Activated CD4-positive, alpha-beta T cell treated with anti-CD3 and anti-CD28 coated beads, Interleukin-10, Interleukin-2, amounts not matched to agents 100 ng/mL and 50 ng/mL, durations not matched to agents 16 hours and 8 hours (primary cell): ENCODE measurements at regions not wholly inside any gene's neighbourhood (a gene's known extent, or its start where the extent isn't known, plus 50 kb on each side); places are given as distances from the start of the nearest gene placed in this dataset.
"Not testable (repeated sequence)": the region's sequence is repeated elsewhere in the genome, so short reads cannot be mapped to it uniquely, and the experiment has no call there.

Experiments
- DNase-seq: peaks from one replicate; pipeline ENCODE4 v3.0.0-alpha.2; 2020

DNA sequence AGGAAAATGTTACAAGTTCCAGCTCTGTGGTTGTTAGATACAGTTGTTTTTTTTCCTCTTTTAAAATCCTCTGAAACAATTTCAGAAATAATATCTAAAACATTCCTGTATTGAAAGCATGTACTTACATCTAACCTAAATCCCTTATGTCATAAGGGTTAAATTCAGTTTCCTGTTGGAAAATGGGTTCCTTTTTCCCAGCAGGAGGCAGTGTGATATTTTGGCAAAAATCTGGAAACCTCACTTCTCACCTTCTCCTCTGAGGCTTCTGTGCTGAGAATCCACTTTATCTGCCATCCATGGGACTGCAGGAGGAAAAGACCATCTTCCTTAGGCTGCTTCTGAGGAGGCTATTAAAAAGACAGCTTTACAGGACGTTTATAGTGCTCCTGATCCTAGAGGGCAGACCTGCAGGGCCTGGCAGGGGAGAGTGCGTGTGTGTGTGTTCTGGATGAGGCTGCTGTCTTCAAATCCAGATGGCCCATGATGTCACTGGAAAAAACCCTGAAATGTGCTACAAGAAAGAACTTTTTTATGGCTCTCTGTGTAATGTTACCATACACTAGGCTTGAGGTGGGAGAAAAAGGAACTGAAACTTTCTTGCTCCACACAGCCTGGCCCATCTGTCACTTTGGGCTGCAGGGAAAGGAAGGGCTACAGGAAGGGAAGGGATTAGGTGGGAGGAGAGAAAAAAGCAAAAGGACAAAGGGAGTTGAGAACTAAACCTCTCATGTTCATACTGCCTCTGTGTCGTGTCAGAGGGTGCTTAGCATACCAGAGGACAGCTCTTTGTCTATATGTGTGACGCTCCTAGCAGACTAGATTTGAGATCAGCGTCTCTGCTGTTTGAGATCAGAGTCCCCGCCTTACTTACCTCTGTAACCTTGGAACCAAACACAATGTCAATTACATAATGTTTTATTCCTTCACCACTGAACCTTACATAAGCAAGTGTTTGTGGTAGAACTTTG, 379.2 kb upstream of the SPAG17 start:
- DNase-seq: no peak

- DNase-seq: no peak
Measured at GRCh38 chr1:118558933-118559332, 373.9 kb upstream of the SPAG17 start.

GRCh38 chr1:118556936-118557335, 371.9 kb upstream of the SPAG17 start:
- DNase-seq: no peak

DNA sequence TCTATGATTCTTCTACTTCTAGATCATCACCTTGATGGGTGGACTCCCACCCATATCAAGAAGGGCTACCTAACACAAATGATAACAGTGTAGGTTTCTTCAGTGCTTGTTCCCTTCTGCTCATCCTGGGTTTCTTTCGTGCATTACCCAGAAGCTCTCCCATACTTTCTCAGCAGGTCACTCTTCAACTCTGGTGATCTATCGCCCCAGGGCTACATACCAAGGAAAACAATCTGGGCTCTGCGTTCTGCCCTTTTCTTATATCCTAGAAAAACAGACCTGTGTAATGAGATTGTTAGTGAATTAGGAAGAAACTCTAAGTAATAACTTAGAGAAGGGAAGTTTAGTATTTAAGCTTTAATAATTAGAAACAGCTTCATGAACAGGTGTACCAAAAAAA, 370.6 kb upstream of the SPAG17 start:
- DNase-seq: no peak

DNA sequence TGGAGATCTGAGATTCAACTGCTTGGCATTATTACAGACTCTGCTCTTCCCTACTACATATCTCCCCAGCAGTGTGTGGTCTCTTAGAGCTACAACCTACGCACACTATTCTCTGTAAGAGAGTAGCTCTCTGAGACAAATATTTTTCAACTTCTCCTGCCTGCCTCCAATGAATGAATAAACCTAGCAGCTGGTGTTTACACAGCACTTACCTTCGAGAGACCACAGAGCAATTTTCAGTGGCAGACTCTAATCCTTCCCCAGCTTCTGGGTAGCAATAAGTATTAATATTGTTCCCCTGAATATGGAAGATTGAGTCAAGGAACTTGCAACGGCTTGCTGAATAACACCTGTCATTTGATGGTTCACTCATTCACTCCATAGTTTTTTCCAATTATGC, 350.9 kb upstream of the SPAG17 start:
- no peak for DNase-seq

DNA sequence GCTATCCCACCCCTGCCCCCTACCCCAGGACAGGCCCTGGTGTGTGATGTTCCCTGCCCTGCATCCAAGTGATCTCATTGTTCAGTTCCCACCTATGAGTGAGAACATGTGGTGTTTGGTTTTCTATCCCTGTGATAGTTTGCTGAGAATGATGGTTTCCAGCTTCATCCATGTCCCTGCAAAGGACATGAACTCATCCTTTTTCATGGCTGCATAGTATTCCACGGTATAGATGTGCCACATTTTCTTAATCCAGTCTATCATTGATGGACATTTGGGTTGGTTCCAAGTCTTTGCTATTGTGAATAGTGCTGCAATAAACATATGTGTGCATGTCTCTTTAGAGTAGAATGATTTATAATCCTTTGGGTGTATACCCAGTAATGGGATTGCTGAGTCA, 326.9 kb upstream of the SPAG17 start:
- DNase-seq: not testable (repeated sequence)

GRCh38 chr1:118504867-118505266, 319.8 kb upstream of the SPAG17 start:
- no peak for DNase-seq

DNA sequence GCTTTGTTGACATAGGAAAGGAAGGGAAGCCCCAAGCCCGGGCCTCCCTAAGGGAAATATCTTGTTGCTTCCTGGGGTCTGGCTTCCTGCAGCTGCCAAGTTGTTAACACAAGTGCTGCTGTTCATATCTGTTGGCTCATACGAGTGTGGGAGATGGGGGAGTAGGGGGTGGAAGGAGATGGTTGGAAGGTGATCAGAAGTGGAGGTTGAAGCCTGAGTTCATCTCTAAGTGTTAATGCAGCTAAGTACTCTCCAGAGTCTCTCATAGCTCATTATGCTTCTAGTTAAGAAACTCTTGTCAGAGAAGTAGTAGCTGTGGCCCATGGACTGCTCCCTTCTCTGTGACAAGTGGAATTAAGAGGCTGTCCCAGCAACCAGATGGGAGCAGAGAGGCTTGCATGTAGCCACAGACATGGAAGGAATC, 319.2 kb upstream of the SPAG17 start:
- no peak for DNase-seq

DNA sequence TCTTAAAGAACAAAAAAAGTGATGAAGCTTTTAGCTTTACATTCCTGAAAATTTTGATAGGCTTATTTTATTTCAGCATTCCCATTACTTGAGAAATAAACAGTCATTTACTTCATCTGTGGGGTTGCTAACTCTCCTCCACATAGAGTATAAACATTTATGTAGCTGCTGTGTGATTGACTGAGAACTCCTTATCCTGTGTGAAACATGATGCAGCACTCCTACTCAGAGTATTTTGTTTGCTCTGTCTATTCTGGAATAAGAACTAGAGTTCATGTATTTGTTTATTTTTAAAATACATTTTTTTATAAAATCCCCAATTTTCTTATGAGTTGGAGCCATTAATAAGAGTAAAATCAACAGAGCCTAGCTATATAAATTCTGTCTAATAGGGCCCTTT, 318.7 kb upstream of the SPAG17 start:
- no peak for DNase-seq

DNA sequence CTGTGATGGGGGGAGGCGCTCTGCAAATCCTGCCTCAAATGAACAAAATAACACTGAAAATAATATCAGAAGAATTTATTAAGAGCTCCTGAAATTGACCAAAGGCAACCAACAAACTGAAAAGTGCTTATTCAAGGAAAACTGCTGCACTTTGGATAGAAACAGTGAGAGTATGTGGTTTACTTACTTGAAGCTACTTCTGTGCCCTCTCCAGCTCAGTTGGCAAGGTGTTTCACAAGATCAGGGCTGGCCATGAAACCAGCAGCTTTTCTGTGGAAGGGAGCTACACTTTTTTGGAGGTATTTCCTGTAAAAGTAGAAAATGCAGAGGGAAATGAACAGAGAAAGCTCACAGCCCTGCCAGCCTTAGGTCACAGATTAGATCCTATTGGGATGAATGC, 310.0 kb upstream of the SPAG17 start:
- no peak for DNase-seq

- no peak for DNase-seq
Measured at GRCh38 chr1:118488787-118489186, 303.8 kb upstream of the SPAG17 start.

DNA sequence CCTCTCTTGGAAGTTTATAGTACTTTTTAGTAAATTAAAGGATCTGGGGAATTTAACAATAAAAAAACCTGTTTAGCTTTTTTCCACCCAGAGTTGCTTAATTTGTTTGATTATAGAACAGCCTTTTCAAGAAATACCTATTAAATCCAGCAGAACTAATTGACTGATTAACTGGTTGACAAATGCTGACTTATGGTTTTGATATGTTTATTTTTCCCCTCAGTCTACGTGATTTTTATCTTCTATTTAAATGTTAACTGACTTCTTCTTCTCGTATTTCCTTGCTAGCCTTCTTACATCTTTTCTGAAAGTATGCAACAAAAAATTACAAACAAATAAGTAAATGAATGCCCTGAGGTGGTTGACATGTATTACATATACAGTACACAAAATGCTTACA, 302.9 kb upstream of the SPAG17 start:
- DNase-seq: no peak

- no peak for DNase-seq
Measured at GRCh38 chr1:118487091-118487490, 302.1 kb upstream of the SPAG17 start.

DNA sequence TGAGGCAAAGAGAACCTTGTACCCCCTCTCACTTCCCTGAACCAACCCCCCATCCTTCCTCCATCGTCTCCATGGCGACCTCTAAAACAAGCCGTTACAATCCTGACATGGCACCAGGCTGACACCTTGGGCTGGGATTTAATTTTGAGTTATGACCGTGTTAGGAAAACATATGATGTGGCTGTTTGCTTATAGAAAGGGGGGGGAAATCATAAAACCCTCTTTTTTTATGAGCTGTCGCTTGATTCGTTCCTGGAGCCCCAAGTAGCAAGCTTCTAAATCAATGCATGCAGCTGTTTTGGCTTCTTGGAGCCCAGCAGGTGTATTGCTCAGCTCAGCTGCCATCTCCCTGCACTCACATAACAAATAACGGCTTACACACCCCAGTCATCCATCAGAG, 301.2 kb upstream of the SPAG17 start:
- DNase-seq: no peak

DNA sequence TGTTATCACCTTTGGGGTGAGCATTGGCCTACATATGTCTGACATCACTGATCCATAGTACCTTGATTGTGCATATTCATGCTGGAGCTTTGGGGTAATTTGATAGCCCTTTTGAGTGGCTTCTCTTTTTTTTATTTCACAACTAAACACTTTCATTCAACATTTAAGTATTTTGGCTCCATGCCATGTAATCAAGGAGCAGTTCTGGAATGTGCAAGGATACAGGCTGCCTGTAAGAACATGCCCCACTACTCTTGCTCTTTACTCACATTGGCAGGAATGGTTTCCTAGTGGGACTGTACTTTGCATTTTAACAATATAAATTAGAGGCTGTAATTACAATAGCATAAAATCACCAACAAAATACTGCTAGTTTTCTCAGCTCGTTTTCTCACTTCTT, 300.7 kb upstream of the SPAG17 start:
- no peak for DNase-seq

GRCh38 chr1:118484893-118485292, 299.9 kb upstream of the SPAG17 start:
- DNase-seq: no peak

DNA sequence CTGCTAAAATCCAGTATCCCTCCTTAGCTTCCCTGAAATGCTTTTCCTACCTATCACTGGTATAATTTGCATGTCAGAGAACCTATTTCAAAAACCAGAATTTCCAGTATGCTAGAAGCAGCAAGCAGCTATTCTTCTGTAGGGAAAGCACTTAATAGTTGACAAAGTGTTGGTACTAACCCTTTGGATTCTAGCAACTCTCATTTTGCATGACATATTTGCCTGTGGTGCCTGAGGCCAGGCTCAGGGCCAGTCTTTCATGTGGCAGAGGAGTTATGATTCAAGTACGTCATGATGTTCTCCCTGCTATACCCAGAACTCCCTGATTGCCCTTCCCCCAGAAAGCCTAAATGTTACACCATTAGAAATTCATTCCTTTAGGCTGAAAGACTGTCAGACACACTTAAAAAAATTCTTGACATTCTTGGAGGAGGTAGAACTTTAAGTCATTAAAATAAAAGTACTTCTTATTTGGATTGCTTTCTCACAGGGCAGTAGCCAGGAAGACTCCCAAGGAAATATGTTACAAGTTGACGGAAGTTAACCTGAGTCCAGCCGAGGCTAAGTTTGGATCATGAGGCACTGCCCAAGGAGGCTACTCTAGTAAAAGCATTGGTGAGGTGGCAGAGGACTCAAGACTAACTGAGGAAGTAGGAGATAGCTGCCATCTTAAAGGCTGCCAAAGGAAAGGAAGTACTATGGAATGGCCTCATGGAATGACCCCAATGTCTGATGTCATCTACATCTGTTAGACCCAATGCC, 298.4 kb upstream of the SPAG17 start:
- DNase-seq: no peak

DNA sequence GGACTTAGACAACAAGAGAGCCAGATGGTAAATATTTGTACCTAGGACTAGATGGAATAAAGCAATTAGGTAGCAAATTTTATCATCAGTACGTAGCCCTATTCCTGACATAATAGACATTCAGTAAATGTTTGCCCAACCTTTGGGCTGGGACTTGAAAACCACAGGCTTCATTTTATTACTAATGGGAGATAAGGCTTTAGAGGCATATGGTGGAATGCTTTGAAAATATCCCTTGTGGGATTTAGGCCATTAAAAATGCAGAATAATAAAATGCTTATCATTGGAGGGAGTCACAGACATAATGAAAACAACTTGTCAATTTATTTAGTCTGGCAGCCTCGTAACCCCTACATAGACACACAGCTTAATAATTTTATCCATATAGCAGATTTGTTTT, 296.1 kb upstream of the SPAG17 start:
- DNase-seq: no peak

GRCh38 chr1:118479351-118479750, 294.3 kb upstream of the SPAG17 start:
- DNase-seq: no peak

DNA sequence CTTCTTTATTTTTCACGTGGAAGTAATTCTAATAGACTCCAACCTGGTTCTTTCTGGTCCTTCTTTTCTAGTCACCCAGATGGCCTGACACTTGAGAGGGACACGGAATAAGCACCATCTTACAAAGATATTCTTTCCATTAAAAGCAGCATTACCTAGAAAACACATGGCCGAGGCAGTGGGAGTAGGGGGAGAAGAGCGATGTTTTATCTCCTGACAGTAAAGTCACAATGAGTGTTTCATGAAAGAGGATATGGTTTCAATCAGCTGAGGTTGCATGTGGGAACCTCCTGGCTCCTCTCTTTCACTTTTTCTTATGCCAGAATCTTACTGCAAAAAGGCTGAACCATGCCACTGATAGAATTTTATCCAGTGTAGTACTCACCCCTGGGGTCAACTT, 288.8 kb upstream of the SPAG17 start:
- DNase-seq: no peak

- DNase-seq: not testable (repeated sequence)
Measured at GRCh38 chr1:118464460-118464859, 279.4 kb upstream of the SPAG17 start.

- no peak for DNase-seq
Measured at GRCh38 chr1:118461154-118461553, 276.1 kb upstream of the SPAG17 start.

DNA sequence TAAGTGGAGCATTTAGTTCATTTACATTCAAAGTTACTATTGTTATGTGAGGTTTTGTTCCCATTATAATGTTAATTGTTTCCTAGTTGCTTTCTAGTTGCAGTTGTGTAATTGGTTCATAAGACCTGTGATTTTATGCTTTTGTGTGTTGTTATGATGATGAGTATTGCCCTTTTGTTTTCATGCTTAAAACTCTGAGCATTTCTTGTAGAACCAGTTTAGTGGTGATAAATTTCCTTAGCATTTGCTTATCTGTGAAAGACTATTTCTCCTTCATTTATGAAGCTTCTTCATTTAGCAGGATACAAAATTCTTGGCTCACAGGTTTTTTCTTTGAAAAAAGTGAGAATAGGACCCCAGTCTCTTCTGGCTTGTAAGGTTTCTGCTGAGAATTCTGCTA, 274.8 kb upstream of the SPAG17 start:
- DNase-seq: no peak

DNA sequence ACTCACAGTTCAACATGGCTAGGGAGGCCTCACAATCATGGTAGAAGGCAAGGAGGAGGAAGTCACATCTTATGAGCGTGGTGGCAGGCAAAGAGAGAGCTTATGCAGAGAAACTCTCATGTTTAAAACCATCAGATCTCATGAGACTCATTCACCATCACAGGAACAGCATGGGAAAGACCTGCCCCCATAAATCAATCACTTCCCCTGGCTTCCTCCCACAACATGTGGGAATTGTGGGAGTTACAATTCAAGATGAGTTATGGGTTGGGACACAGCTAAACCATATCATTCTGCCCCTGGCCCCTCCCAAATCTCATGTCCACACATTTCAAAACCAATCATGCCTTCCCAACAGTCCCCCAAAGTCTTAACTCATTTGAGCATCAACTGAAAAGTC, 268.8 kb upstream of the SPAG17 start:
- not testable (repeated sequence) for DNase-seq
